ENCODE measurements at regions not wholly inside any gene's neighbourhood (a gene's known extent, or its start where the extent isn't known, plus 50 kb on each side); places are given as distances from the start of the nearest gene placed in this dataset.

DNA sequence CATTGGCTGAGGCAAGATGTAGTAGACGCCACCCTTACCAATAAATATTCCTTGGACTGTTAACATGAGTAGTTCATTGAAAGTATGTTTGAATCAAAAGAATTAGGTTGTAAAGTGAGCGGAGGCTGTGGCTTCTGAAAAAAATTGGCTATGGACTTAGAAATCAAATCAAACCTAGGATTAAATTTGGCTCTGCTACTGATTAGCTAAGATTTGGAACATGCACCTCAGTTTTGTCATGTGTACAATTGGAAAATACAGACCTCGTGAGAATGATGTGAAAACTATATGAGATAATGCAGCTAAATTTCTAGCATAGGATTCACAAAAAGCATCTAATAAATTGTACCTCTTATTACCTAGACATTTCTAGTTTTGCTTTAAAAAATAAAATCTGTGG is 85.3 kb upstream of the USP25 start:
- POLR2A ChIA-PET, result no interaction called here
- TF ChIP-seq, protein P1, sequence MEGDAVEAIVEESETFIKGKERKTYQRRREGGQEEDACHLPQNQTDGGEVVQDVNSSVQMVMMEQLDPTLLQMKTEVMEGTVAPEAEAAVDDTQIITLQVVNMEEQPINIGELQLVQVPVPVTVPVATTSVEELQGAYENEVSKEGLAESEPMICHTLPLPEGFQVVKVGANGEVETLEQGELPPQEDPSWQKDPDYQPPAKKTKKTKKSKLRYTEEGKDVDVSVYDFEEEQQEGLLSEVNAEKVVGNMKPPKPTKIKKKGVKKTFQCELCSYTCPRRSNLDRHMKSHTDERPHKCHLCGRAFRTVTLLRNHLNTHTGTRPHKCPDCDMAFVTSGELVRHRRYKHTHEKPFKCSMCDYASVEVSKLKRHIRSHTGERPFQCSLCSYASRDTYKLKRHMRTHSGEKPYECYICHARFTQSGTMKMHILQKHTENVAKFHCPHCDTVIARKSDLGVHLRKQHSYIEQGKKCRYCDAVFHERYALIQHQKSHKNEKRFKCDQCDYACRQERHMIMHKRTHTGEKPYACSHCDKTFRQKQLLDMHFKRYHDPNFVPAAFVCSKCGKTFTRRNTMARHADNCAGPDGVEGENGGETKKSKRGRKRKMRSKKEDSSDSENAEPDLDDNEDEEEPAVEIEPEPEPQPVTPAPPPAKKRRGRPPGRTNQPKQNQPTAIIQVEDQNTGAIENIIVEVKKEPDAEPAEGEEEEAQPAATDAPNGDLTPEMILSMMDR (IDR thresholded peaks at IDR 0.05; ENCODE audit: unreplicated experiment), result no peak
- intact Hi-C loops (cut with micrococcal nuclease), result no loop called here

DNA sequence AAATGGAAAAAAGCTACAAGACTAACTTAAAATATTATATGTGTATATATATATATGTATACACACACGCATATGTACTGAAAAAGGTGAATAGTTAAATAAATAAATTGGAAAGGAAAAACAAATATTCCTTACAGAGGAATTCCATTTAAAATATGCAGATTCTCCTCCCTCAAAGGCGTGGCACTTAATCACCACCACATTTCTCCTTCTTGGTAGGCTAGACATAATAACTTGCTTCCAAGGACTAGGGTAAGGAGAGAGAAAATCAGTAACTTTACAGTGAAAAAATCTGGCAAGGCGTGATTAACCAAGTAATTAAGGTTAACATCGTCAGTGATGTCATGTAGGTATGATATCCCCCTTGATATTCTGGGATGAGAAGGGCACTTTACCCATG is 84.0 kb upstream of the USP25 start:
- no peak for DNase-seq (ENCODE audit: unreplicated experiment)
- BruUV-seq (replicated peaks), result no TSS peak
- POLR2A ChIA-PET, result interaction anchor here (0.7 to 1.5 kb wide), 3 partner anchors 21 to 407 kb away, joined by 3 read pairs; no protein-coding TSS in a partner anchor
- H3K36me3 Mint-ChIP-seq (ENCODE audit: insufficient read depth, unreplicated experiment), result no peaks in the 10 kb centered on the region
- intact Hi-C loops (cut with micrococcal nuclease), result no loop called here
- H3K27me3 Mint-ChIP-seq (ENCODE audit: insufficient read depth, unreplicated experiment), result no peaks in the 10 kb centered on the region
- no peak overlapping the region for H3K4me3 Mint-ChIP-seq (ENCODE audit: unreplicated experiment)
- peaks cover 3% of the 10 kb centered on the region for H3K4me1 Mint-ChIP-seq (ENCODE audit: insufficient read depth, unreplicated experiment)
- TF ChIP-seq, protein P1 (IDR thresholded peaks at IDR 0.05; ENCODE audit: unreplicated experiment), result no peak
- no peak overlapping the region for H3K27ac Mint-ChIP-seq (ENCODE audit: low read depth, unreplicated experiment)
- H3K9me3 Mint-ChIP-seq (ENCODE audit: unreplicated experiment), result no peaks in the 10 kb centered on the region
- CTCF ChIA-PET, result interaction anchor here (0.9 kb wide), 1 partner anchor 197 kb away, joined by 4 read pairs; no protein-coding TSS in a partner anchor

More for the DNA sequence above, 85.3 kb upstream of the USP25 start:
- BruUV-seq (replicated peaks), result no TSS peak
- no peaks in the 10 kb centered on the region for H3K27me3 Mint-ChIP-seq (ENCODE audit: insufficient read depth, unreplicated experiment)
- H3K9me3 Mint-ChIP-seq (ENCODE audit: unreplicated experiment), result no peaks in the 10 kb centered on the region
- H3K4me3 Mint-ChIP-seq (ENCODE audit: unreplicated experiment), result no peak overlapping the region
- CTCF ChIA-PET, result no interaction called here
- no peaks in the 10 kb centered on the region for H3K36me3 Mint-ChIP-seq (ENCODE audit: insufficient read depth, unreplicated experiment)
- peaks cover 12% of the 10 kb centered on the region for H3K4me1 Mint-ChIP-seq (ENCODE audit: insufficient read depth, unreplicated experiment)
- no peak overlapping the region for H3K27ac Mint-ChIP-seq (ENCODE audit: low read depth, unreplicated experiment)
- DNase-seq (ENCODE audit: unreplicated experiment), result no peak

DNA sequence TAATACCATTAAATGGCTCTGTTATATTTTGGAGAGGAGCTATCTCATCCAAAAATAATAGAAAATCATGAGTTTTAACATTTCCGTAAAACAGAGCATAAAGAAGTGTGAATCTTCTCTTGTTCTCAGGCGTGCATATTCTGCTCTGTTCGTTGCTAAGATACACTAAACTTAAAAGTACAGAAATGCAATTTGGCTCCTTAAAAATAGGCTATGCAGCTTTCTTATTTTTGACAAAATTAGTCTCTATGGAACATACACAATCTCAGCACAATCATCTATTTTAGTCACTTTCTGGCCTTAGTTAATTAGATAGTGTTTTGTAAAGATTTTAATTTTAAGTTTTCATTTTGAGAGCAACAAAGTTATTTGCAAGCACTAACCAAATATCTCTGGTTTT is 79.0 kb upstream of the USP25 start:
- TF ChIP-seq, protein P1 (IDR thresholded peaks at IDR 0.05; ENCODE audit: unreplicated experiment), result no peak
- Mint-ChIP-seq H3K9me3 (ENCODE audit: unreplicated experiment) (no peaks in the 10 kb centered on the region), H3K4me1 (ENCODE audit: insufficient read depth, unreplicated experiment) (no peaks in the 10 kb centered on the region), H3K36me3 (ENCODE audit: insufficient read depth, unreplicated experiment) (no peaks in the 10 kb centered on the region), H3K27me3 (ENCODE audit: insufficient read depth, unreplicated experiment) (no peaks in the 10 kb centered on the region), H3K4me3 (ENCODE audit: unreplicated experiment) (no peak overlapping the region), H3K27ac (ENCODE audit: low read depth, unreplicated experiment) (no peak overlapping the region)
- intact Hi-C loops (cut with micrococcal nuclease), result no loop called here
- ChIA-PET CTCF (no interaction called here), POLR2A (interaction anchor here (0.9 to 1.1 kb wide), 2 partner anchors 11 to 198 kb away, joined by 3 to 4 read pairs; no protein-coding TSS in a partner anchor)
- DNase-seq (ENCODE audit: unreplicated experiment), result no peak
- BruUV-seq (replicated peaks), result no TSS peak

DNA sequence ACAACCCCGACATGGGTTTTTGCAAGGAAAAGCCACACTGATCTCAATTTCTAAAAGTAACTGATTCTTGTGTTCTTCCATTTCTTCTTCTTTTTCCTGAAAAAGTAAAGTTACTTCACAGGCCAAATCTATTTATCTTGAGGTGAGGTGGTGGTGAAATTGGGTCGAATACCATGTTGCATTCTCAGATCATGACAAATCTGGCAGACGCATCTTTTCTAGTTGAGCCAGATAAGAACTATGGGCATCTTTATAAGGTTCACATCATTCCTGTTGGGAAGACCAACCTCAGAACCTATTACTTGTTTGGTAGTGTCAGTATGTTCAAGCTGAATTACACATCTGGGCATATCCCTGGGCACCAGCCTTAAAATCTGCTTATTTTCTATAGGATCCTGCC is 78.6 kb upstream of the USP25 start:
- POLR2A ChIA-PET, result no interaction called here
- CTCF ChIA-PET, result no interaction called here
- no peaks in the 10 kb centered on the region for H3K36me3 Mint-ChIP-seq (ENCODE audit: insufficient read depth, unreplicated experiment)
- no TSS peak for BruUV-seq (replicated peaks)
- H3K9me3 Mint-ChIP-seq (ENCODE audit: unreplicated experiment), result no peaks in the 10 kb centered on the region
- intact Hi-C loops (cut with micrococcal nuclease), result no loop called here
- no peak for DNase-seq (ENCODE audit: unreplicated experiment)
- no peak overlapping the region for H3K27ac Mint-ChIP-seq (ENCODE audit: low read depth, unreplicated experiment)
- TF ChIP-seq, protein P1 (IDR thresholded peaks at IDR 0.05; ENCODE audit: unreplicated experiment), result no peak
- no peaks in the 10 kb centered on the region for H3K27me3 Mint-ChIP-seq (ENCODE audit: insufficient read depth, unreplicated experiment)
- H3K4me3 Mint-ChIP-seq (ENCODE audit: unreplicated experiment), result no peak overlapping the region
- H3K4me1 Mint-ChIP-seq (ENCODE audit: insufficient read depth, unreplicated experiment), result no peaks in the 10 kb centered on the region

Measured in MCF 10A (cell line).